DOHH2 (cell line): ENCODE measurements at regions not wholly inside any gene's neighbourhood (a gene's known extent, or its start where the extent isn't known, plus 50 kb on each side); places are given as distances from the start of the nearest gene placed in this dataset.

Experiments
- CTCF ChIP-seq: fragments of 200-600 bp; sonication (generic); IDR thresholded peaks from one replicate; pipeline ENCODE4 v1.5.1; 2014; ENCODE audit warnings: antibody characterized with exemption, mild to moderate bottlenecking, low read depth, low read length; ENCODE audit not compliant: poor library complexity, severe bottlenecking
- EZH2phosphoT487 ChIP-seq: fragments of 200-600 bp; sonication (generic); IDR thresholded peaks from 2 replicates; pipeline ENCODE4 v1.6.1; 2017; ENCODE audit warnings: borderline replicate concordance, mild to moderate bottlenecking, antibody characterized with exemption, low read length, moderate library complexity, mixed read lengths

GRCh38 chr18:27313678-27314077 lies 128.6 kb upstream of the CHST9 start:
- TF ChIP-seq CTCF = no peak
- TF ChIP-seq EZH2phosphoT487 = no peak
